RWPE1 (cell line): ENCODE measurements at regions not wholly inside any gene's neighbourhood (a gene's known extent, or its start where the extent isn't known, plus 50 kb on each side); places are given as distances from the start of the nearest gene placed in this dataset.

Experiments used
- CTCF ChIA-PET: fragments of 350-600 bp; sonication (Branson Sonifier 250); formaldehyde crosslinking; extraction: SDS; loops from one replicate; lab custom pipeline; 2021; lab: Yijun Ruan, JAX
- POLR2A ChIA-PET: fragments of 400-600 bp; formaldehyde crosslinking; extraction: SDS; loops from one replicate; lab custom pipeline; 2020; ENCODE audit warnings: antibody characterized with exemption; ENCODE audit not compliant: low non-redundant PET; lab: Yijun Ruan, JAX
- DNase-seq: peaks from one replicate; pipeline ENCODE4 v3.0.0; 2012; ENCODE audit warnings: low spot score
- H3K27ac ChIP-seq: fragments of 450-650 bp; 2 replicates; pipeline ENCODE4 v1.5.1; 2017
- CTCF ChIP-seq: fragments of 450-650 bp; conservative IDR thresholded peaks from 2 replicates; pipeline ENCODE4 v1.5.1; 2017; ENCODE audit warnings: low read depth, mild to moderate bottlenecking

DNA sequence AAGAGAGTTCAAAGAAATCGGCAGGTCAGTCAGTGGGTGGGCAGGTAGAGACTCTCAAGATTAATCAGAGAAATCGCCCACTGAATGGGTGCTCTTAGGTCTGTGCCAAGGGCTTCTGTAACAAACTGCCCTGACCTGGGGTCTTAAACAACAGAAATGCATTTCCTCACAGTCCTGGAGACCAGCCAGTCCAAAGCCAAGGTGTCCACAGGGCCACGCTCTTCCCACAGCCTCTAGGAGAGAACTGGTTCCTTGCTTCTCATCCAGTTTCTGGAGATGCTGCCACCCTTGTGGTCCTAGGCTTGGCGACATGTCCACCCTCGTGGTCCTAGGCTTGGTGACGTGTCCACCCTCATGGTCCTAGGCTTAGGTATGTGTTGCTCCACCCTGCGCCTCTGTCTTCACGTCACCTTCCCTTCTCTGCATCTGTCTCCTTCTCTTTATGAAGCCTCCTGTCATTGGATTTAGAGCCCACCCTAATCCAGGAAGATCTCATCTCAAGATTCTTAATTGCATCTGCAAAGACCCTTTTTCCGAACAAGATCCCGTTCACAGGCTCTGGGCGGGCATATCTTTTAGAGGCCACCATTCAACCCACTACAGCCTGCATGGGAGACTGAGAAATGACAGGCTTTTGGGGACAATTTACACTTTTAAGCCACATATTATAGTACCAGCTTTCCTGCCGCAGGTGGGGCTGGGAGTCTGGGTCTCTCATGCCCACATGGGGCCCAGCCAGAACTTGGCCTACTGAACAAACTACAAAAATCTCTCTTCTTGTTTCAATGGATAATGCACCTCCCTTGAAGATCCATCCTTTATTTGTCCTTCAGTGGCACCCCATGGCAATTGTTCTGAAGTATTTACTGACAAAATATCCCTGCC lies 161.3 kb downstream of the ASB1 start:
- ChIA-PET POLR2A (no interaction called here), CTCF (no interaction called here)
- no peak for TF ChIP-seq CTCF
- no peak for DNase-seq
- no peak overlapping the region for H3K27ac ChIP-seq

GRCh38 chr2:238589591-238590460 lies 163.1 kb downstream of the ASB1 start:
- POLR2A ChIA-PET, result no interaction called here
- no peak overlapping the region for H3K27ac ChIP-seq
- CTCF ChIA-PET, result no interaction called here
- no peak for DNase-seq
- TF ChIP-seq CTCF, result no peak

DNA sequence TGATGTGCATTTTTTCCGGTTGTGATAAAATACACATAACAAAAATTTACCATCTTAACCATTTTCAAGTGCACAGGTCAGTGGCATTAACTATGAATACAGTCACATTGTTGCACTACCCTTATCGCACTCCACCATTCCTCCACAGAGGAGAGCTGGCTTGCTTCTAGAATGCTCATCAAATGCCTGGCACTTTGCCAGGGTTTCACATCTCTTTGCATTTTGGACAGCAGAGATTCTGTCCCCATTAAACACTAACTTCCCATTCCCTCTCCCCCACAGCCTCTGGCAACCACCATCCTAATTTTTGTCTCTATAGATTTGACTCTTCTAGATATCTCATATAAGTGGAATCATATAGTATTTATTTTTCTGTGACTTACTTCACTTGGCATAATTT lies 165.0 kb downstream of the ASB1 start:
- ChIA-PET CTCF (interaction anchor here (0.6 kb wide), 1 partner anchor 15 kb away, joined by 3 read pairs; no protein-coding TSS in a partner anchor), POLR2A (interaction anchor here (0.7 kb wide), 1 partner anchor 501 kb away, joined by 4 read pairs; no protein-coding TSS in a partner anchor)
- DNase-seq, result no peak
- no peak overlapping the region for H3K27ac ChIP-seq
- TF ChIP-seq CTCF, result no peak

- POLR2A ChIA-PET, result no interaction called here
- H3K27ac ChIP-seq, result no peak overlapping the region
- no peak for TF ChIP-seq CTCF
- CTCF ChIA-PET, result no interaction called here
- no peak for DNase-seq
Observed at GRCh38 chr2:238593236-238593635, 166.5 kb downstream of the ASB1 start.

GRCh38 chr2:238593678-238594077 lies 167.0 kb downstream of the ASB1 start:
- no peak for TF ChIP-seq CTCF
- ChIA-PET CTCF (no interaction called here), POLR2A (no interaction called here)
- DNase-seq, result no peak
- no peak overlapping the region for H3K27ac ChIP-seq
